Left lobe of liver (tissue), 2 donors: ENCODE measurements at regions not wholly inside any gene's neighbourhood (a gene's known extent, or its start where the extent isn't known, plus 50 kb on each side); places are given as distances from the start of the nearest gene placed in this dataset.

Source experiments
- ATAC-seq: fragments of 200-7000 bp; cut with Tn5 transposase; one replicate; pipeline ENCODE4 v1.9.1; 2020; ENCODE audit warnings: mild to moderate bottlenecking, moderate library complexity
- DNase-seq: peaks from one replicate; pipeline ENCODE4 v3.0.0-alpha.2; 2020; ENCODE audit warnings: low spot score
- donor health status: DM: no; HTN: no; CAD: no; lungs with moderate emphysema.
- donor health status: DM: no; HTN: yes; CAD: no.

DNA sequence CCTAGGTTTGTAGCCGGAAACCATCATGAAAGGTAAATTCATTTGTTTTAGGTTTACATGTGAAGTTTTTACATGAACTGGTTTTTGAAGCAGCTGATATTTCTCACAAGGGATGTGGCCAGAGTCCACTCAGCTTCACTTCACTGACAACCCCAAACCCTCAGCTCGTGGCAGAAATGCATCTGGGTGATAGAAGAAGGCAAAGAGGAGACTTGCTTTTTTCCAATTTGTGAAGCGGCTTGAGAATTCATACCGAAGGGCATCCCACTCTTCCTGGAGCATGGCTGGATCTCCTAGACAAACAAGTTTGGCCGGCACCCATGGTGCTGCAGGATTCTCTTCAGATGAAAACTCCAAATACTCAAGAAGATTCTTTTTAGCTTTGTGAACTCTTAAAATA, 392.8 kb upstream of the CNR1 start:
- DNase-seq (no peak), ATAC-seq (no peak)

GRCh38 chr6:88556663-88557062, 390.5 kb upstream of the CNR1 start:
- DNase-seq (peak; percentile 28), ATAC-seq (no peak)

DNA sequence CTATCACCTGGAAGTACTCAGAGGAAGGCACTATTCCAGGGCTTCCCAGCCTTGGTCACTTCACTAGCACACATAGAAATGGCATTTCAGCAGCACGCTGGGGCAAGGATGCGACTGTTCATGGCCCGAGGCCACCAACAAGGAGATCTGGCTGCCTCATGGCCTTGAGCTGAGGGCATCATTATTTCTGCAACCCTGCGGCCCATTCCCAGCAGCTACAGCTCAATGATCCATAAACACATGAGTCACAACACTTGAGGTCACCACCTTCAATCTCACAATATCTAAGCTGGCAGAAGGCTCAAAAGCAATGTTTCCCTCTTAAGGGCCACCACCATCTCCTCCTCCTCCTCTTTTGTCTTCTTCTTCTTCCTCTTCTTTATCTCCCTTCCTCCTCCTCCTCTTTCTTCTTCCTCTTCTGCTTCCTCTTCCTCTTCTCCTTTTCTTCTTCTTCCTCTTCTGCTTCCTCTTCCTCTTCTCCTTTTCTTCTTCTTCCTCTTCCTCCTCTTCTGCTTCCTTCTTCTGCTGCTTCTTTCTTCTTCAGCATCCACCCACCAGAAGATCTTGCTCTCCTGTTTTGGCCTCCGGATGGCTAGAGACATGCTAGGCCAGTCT, 382.9 kb upstream of the CNR1 start:
- no peak for ATAC-seq
- no peak for DNase-seq

DNA sequence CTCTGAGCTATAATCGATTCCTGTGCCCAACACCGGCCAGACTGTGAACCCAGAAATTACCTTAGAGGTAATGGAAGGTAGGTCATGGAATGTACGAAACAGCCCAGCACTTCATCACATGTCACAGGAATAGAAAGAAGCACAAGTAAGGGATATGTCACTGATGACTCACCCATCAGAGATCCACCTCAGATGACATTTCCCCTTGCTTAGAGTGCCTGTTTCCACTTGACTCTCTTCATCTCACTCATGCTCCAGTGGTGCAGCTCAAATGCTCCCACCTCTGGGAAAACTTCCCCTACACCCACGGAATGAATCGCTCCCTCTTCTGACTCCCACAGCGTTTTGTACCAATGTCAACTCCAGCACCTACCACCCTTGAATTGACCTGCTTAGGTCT, 381.6 kb upstream of the CNR1 start:
- ATAC-seq (no peak), DNase-seq (no peak)

DNA sequence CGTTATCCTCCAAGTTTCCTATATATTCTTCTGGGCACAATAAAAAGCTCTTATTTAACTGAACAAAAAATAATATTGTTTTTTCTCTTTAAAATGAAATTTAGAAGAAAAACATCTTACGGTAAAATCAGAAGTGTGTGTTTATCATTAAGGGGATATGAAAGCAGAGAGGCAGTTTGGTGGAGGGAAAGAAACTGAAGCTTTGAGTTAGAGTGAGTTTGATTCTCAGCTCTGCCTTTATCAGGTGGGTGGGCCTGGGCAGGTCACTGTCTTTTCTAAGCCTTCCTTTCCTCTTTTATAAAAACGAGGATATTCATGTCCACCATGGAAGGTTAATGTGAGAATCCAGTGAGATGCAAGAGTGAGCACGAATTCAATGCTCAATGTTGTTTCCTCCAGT, 379.8 kb upstream of the CNR1 start:
- ATAC-seq (no peak), DNase-seq (no peak)

DNA sequence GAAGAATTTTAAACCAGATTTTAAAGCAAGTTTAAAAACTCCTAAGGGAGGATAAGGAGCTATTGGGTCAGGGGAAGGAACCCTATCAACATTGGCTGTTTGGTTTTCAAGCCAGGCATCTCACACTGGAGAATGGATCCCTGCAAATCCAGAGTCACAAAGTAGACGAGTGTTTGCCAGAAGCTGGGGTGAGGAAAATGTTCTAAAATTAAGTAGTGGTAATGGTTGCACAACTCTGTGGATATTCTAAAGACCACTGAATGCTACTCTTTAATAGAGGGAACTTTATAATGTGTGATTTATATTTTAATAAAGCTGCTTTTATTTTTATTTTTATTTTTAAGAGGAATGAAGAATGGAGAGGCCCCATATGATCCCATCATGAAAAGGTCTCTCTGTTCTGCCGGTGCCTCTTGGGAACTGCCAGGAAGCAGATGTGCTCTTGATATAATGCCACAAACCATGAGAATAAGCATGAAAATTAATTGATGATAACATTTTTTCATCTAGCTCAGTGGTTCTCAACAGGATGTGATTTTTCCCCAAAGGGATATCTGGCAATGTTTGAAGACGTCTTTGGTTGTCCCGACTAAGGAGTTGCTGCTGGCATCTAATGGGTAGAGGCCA, 379.0 kb upstream of the CNR1 start:
- DNase-seq (no peak), ATAC-seq (no peak)

GRCh38 chr6:88539295-88539764, 373.2 kb upstream of the CNR1 start:
- ATAC-seq (no peak), DNase-seq (no peak)

DNA sequence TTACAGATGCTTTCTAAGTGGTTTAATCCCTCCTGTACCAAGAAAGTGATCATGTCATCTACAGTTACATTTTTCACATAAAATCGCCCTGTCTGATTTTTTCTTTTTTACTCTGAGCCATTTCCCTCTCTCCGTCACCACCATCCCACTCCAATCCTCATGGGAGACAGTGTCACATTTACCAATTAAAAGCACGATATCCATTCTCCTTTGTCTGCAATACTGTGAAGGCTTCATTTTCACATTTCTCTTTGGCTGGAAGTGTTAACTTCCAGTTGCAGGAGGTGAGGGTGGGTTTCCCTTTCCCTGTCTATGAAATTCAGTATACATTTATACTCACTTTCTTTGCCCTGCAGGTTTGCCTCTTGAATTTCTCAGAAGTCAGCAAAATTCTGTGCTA, 372.7 kb upstream of the CNR1 start:
- DNase-seq (no peak), ATAC-seq (no peak)

DNA sequence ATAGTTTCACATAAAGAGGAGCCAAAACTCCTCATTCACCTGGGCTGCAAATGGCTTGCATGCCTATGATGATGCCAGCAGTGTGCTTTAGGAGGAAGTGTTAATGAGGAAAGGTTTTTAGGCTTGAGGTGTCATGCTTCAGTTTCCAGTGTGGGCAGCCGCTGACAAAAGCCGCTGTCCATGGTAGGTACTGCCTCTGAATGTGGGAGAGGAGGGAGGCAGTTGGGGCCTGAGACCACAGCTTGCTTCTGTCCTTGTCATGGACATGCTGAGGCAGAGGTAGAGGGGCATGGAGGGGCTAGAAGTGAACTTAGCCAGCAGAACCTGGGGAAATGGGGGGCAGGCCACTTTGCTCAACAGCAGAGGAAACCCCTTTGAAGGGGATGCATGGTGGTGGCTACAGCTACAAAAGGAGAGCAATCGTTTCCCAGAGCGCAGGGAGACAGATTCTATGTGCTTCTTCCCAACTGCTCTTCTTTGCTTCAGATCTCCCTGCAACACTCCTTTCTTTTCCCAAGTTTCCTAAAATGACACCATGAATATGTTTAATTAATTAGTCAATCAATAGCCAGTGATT, 372.1 kb upstream of the CNR1 start:
- no peak for DNase-seq
- no peak for ATAC-seq

- no peak for ATAC-seq
- no peak for DNase-seq
These were observed 370.0 kb upstream of the CNR1 start for GRCh38 chr6:88536071-88536625.

DNA sequence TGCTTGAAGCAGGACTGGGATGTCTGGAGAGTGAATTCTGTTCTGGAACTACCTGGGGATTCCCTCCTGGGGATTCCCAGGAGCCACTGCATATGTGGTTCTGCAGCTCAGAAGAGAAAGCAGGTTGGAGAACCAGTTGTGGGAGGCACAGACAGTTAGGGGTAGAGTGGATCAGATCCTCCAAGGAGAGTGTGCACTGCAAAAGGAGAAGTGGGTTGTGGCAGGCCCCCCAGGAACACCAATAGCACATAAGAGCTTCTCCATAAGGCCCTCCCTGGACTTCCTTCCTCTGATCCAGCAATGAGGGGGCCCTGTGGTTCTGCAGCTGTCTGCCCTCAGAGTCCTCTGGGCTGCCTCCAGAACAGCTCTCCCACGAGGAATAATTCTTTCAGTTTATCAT, 369.2 kb upstream of the CNR1 start:
- DNase-seq (no peak), ATAC-seq (no peak)

- no peak for DNase-seq
- ATAC-seq: no peak
These were observed 366.2 kb upstream of the CNR1 start for GRCh38 chr6:88532241-88532860.

GRCh38 chr6:88529726-88530125, 363.6 kb upstream of the CNR1 start:
- no peak for ATAC-seq
- no peak for DNase-seq

DNA sequence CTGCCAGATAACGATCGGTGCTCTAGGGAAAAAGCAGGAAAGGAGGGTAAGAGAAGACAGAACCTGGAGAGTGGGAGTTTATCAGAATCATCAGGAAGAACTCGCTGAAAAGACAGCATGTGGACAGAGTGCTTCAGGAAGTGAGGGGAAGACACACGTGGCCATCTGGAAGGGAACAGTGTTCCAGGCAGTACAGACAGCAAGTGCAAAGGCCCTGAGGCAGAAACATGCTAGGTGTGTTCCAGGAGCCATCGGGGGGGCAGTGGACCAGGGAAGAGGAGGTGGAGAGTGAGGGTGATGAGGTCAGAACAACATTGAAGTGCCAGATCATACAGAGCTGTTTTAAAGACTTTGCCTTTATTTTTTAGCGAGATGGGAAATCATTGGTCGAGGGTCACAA, 354.3 kb upstream of the CNR1 start:
- ATAC-seq (no peak), DNase-seq (no peak)

DNA sequence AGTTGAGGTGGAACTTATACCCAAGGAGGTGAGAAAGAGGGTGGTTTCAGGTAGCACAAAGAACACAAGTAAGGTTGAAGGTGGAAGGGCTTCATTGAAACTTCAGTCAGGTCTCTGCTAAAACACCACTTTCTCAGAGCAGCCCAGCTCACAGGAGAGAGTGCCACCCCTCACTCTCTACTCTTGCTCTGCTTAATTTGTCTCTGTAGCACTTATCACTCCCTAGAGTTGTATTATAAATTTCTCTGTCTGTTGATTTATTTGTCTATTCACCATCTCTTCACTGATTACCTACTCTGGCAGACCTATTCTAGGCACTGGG, 353.8 kb upstream of the CNR1 start:
- no peak for DNase-seq
- no peak for ATAC-seq

- DNase-seq (no peak), ATAC-seq (no peak)
These were observed 353.3 kb upstream of the CNR1 start for GRCh38 chr6:88519301-88520016.

GRCh38 chr6:88517737-88518136, 351.6 kb upstream of the CNR1 start:
- ATAC-seq: no peak
- no peak for DNase-seq

GRCh38 chr6:88513920-88514319, 347.8 kb upstream of the CNR1 start:
- ATAC-seq (no peak), DNase-seq (no peak)

- no peak for DNase-seq
- no peak for ATAC-seq
These were observed 347.3 kb upstream of the CNR1 start for GRCh38 chr6:88513471-88513870.

- no peak for ATAC-seq
- DNase-seq: no peak
These were observed 346.8 kb upstream of the CNR1 start for GRCh38 chr6:88512951-88513350.

GRCh38 chr6:88502391-88502790, 336.2 kb upstream of the CNR1 start:
- no peak for ATAC-seq

More at GRCh38 chr6:88502391-88502790, 336.2 kb upstream of the CNR1 start:
- no peak for DNase-seq
